Fibroblast of the conjunctiva (primary cell): ENCODE measurements at regions not wholly inside any gene's neighbourhood (a gene's known extent, or its start where the extent isn't known, plus 50 kb on each side); places are given as distances from the start of the nearest gene placed in this dataset.

Experiments used
- DNase-seq: peaks from one replicate; pipeline ENCODE4 v3.0.0-alpha.2; 2010; ENCODE audit warnings: low read depth

- DNase-seq: no peak
Observed at GRCh38 chr1:73953586-73953985, 244.4 kb downstream of the LRRIQ3 start.

GRCh38 chr1:73953186-73953585 lies 244.8 kb downstream of the LRRIQ3 start:
- no peak for DNase-seq

DNA sequence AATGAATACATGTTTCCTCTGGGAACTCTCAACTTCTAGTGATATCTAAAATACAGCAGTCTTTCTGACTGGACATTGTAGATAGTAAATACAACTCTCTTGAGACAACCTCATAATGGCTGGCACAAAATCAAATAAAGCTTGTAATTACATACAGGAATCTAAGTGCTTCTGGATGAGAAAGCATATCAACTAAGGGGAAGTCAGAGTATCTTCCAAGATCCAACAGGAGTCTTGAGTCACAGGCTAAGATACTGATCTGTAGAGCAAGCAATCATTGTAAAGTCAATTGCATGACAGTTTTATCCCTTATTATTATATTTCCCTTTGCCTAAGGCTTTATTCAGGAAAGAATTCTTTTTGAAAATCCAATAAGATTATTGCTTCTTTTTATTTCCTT lies 249.9 kb downstream of the LRRIQ3 start:
- no peak for DNase-seq

- DNase-seq: no peak
Observed at GRCh38 chr1:73947009-73947408, 251.0 kb downstream of the LRRIQ3 start.

- no peak for DNase-seq
Observed at GRCh38 chr1:73943270-73943669, 254.7 kb downstream of the LRRIQ3 start.

DNA sequence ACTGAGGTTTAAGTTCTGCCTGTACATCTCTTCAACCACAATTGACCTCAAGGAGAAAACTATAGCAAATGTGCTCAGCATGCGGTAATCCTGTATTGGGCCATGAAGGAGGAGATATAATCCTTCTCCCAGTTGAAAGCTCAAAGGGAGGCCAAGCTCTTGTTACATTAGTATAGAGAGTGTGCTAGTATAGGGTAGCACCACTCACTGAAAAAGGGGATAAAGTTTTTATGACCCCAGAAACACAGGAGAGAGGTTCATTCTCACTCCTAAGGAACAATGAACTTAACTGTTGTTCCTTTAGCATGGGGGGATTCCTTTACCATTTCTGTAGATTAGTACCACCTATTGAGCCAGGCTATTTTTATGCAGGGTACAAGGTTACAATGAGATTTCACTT lies 267.7 kb downstream of the LRRIQ3 start:
- no peak for DNase-seq

DNA sequence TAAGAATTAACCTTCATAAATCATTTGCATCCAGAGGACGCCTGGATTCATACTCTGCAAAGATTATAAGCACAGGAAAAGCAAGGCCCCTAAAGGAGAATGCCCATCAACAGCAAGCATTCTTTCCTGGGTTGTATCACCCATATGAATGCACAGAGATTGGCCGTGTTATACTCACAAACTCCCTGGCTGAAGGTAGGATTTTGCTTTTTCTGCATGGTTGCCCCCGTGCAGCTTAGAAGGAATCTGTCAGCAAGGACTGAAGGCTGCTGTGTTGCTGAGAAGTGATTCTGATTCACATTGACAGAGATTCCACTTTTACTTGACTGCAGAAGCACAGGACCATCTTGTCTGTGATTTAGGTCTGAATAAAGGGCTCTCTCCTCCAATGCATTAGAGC lies 283.0 kb downstream of the LRRIQ3 start:
- DNase-seq: no peak

- DNase-seq: no peak
Observed at GRCh38 chr1:73913025-73913424, 285.0 kb downstream of the LRRIQ3 start.

GRCh38 chr1:73911849-73912248 lies 286.1 kb downstream of the LRRIQ3 start:
- no peak for DNase-seq

GRCh38 chr1:73910466-73910865 lies 287.5 kb downstream of the LRRIQ3 start:
- no peak for DNase-seq

- no peak for DNase-seq
Observed at GRCh38 chr1:73910062-73910461, 287.9 kb downstream of the LRRIQ3 start.

- DNase-seq: no peak
Observed at GRCh38 chr1:73909043-73909562, 288.9 kb downstream of the LRRIQ3 start.

DNA sequence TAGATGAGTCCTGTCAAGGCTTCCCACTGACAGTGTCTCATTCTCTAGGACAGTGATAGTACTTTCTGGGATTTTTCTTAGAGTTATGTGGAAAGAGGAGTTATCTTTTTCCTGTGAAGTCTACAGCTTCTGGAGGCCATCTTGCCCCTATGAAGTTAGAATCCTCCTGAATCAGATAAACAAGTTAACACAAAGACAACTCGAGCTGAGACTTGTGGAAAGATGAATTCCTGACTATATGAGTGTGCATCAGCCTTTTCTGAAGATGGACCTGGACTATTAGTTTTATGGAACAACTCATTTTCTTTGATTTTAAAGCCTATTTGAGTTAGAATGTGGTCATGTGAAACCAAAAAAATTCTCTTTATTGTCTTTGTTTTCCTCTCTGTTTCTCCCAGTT lies 290.9 kb downstream of the LRRIQ3 start:
- DNase-seq: no peak

- DNase-seq: no peak
Observed at GRCh38 chr1:73903092-73903491, 294.9 kb downstream of the LRRIQ3 start.

- no peak for DNase-seq
Observed at GRCh38 chr1:73901738-73902137, 296.2 kb downstream of the LRRIQ3 start.

DNA sequence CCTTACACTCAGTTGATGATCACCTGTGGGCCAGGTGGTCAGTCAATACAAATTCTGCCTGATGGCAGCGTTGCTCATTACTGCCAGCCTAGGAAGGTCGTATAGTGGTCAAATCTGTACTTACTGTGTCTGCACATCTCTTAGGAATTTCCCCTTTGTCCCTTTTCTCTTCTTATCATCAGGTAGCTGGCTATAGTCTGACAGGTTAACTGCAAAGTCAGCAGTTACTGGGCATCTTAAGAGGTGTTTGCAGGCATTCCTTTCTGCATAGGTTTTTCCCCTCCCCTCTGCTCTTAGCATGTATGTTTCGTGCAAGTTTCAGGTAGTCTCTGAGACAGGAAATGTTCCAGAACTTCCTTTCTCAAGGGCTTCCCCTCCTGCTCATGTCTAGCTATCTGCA lies 298.7 kb downstream of the LRRIQ3 start:
- DNase-seq: no peak

- no peak for DNase-seq
Observed at GRCh38 chr1:73898540-73898939, 299.4 kb downstream of the LRRIQ3 start.

GRCh38 chr1:73887412-73887811 lies 310.6 kb downstream of the LRRIQ3 start:
- no peak for DNase-seq

DNA sequence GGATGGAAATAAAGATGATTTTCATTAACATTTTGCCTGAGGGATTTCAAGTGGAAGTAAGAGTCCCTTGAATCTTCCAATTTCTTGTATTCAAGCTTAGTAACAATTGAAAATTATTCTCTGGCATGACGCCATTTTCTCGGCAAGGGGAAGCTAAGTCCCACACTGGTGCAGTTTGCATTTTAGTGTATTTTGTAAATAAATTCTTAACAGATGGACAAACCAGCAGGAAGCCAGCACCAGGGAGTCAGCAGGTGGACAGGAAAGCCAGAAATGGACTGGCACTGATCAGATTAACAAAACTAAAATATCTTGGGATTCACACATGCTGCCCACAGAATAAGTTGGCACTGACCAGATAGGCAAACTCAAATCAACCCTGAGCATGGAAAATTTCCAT lies 311.3 kb downstream of the LRRIQ3 start:
- DNase-seq: no peak

DNA sequence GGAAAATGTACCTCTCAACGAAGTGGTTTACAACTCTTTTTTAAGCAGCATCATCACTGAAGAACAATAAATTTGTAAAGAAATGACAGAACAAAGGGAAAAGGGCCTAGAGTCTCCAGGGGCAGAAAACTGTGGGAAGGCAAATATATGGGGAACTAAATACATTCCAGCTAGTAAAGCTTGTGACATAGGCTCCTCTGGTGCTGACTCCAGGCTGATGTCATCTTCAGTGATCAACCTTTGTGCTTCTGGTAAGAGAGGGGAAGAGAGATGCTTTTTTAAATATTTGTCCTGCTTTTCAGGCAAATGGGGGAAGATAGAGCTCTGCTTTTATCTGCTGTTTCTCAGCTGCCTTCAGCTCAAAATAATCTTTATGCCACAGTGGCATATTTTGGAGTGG lies 323.2 kb downstream of the LRRIQ3 start:
- DNase-seq: no peak

DNA sequence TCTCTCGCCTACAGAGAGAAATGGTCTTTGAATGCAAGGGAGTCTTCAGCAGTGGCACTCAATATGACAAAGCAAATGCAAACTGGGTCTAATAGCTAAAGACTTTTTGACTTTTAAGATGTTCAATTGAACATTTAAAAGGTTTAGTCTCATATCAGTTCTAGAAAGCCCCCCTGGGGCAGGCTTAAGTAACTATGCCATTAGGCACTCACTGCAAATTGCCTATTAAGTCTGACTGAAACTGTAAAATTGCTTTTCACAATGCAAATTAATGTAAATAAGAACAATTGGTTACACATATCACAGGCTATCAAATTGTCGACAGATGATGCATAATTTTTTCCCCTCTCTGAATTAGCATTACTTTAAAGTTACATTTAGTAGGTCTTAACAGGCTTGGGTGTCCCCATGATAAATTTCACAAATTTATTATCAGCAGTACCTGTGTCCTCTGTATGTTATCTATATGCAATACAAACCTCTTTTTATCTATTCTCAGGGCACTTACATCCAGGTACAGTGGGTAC lies 329.1 kb downstream of the LRRIQ3 start:
- DNase-seq: no peak

- DNase-seq: no peak
Observed at GRCh38 chr1:73862355-73862754, 335.6 kb downstream of the LRRIQ3 start.

DNA sequence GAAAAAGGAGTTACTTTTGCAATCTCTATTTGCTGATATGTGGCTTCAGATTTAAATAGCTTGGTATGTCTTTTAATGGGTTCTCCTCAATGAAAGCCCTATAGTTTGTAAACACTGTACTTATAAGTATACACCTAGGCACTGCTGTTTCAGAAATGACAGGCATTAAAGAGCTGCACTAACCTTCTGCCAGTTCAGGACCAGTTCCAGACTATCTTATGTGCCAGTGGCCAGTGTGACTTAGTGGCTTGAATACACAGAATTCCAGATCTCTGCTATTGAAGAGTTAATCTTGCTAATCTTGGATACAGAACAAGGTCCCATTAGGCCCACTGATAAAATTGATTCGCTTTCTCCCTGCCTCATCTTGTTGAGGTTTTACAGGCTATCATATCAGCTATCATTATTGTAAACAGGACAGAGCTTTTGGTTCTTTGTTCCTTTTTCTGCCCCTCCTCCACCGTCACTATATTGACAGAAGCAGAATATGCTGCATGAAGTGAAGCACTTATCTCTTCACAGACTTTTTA lies 337.5 kb downstream of the LRRIQ3 start:
- no peak for DNase-seq

- DNase-seq: no peak
Observed at GRCh38 chr1:73859227-73859626, 338.7 kb downstream of the LRRIQ3 start.
